Fibroblast of lung (primary cell): ENCODE measurements at regions not wholly inside any gene's neighbourhood (a gene's known extent, or its start where the extent isn't known, plus 50 kb on each side); places are given as distances from the start of the nearest gene placed in this dataset.

Experiments used
- DNase-seq, 2 donors: peaks; one replicate each; pipeline versions ENCODE4 v3.0.0 to v3.0.0-alpha.2; 2010; ENCODE audit warnings: low read depth in 2 of 2
- H2AFZ ChIP-seq: 2 replicates; pipeline ENCODE4 v1.5.1; 2012; ENCODE audit warnings: low read length, control low read depth, inconsistent platforms
- H3K27ac ChIP-seq: 2 replicates; pipeline ENCODE4 v1.5.1; 2011; ENCODE audit warnings: low read length, control low read depth; ENCODE audit not compliant: insufficient read depth
- H3K27me3 ChIP-seq: 2 replicates; pipeline ENCODE4 v1.5.1; 2011; ENCODE audit warnings: mild to moderate bottlenecking, low read length; ENCODE audit not compliant: control insufficient read depth, insufficient read depth
- H3K36me3 ChIP-seq: 2 replicates; pipeline ENCODE4 v1.5.1; 2011; ENCODE audit warnings: low read length; ENCODE audit not compliant: control insufficient read depth, insufficient read depth
- H3K4me1 ChIP-seq: 2 replicates; pipeline ENCODE4 v1.5.1; 2011; ENCODE audit warnings: low read length; ENCODE audit not compliant: control insufficient read depth, insufficient read depth; ENCODE audit errors: extremely low read depth
- H3K4me2 ChIP-seq: 2 replicates; pipeline ENCODE4 v1.5.1; 2011; ENCODE audit warnings: low read length, control low read depth; ENCODE audit not compliant: insufficient read depth; ENCODE audit errors: extremely low read depth
- H3K4me3 ChIP-seq, 4 experiments: fragments of 200-600 bp in 1 of 4; sonication (generic) in 1 of 4; replicated peaks in 1 of 4; 2 replicates each; pipeline ENCODE4 v1.5.1; 2011 to 2016; ENCODE audit warnings: low read length in 4 of 4, low read depth in 3 of 4, mild to moderate bottlenecking in 3 of 4, control low read depth in 2 of 4, inconsistent platforms in 1 of 4, mixed read lengths in 1 of 4; ENCODE audit not compliant: insufficient read depth in 1 of 4; ENCODE audit errors: control extremely low read depth in 1 of 4
- H3K79me2 ChIP-seq: 2 replicates; pipeline ENCODE4 v1.5.1; 2012; ENCODE audit warnings: mild to moderate bottlenecking, low read length, inconsistent platforms; ENCODE audit not compliant: control insufficient read depth, insufficient read depth
- H3K9ac ChIP-seq: 2 replicates; pipeline ENCODE4 v1.5.1; 2011; ENCODE audit warnings: mild to moderate bottlenecking, low read length, control low read depth; ENCODE audit not compliant: insufficient read depth
- H3K9me3 ChIP-seq: 2 replicates; pipeline ENCODE4 v1.5.1; 2012; ENCODE audit warnings: low read depth, low read length; ENCODE audit not compliant: control insufficient read depth, insufficient read depth
- H4K20me1 ChIP-seq: 2 replicates; pipeline ENCODE4 v1.5.1; 2011; ENCODE audit warnings: low read length; ENCODE audit not compliant: control insufficient read depth, insufficient read depth; ENCODE audit errors: extremely low read depth
- CTCF ChIP-seq, 2 donors: IDR thresholded peaks in 1 of 2; conservative IDR thresholded peaks in 1 of 2; 1 replicate in 1 of 2; 2 replicates in 1 of 2; pipeline ENCODE4 v1.5.1; 2011 to 2012; ENCODE audit warnings: low read length in 2 of 2, control low read depth in 1 of 2, inconsistent platforms in 1 of 2, low read depth in 1 of 2, mild to moderate bottlenecking in 1 of 2
- EZH2 ChIP-seq: IDR thresholded peaks from 2 replicates; pipeline ENCODE4 v1.5.1; 2012; ENCODE audit warnings: low read length, control low read depth, mild to moderate bottlenecking; ENCODE audit errors: missing control alignments

GRCh38 chr1:93744299-93744988 is 62.8 kb upstream of the BCAR3 start:
- no peak overlapping the region for H3K27ac ChIP-seq
- DNase-seq = no peak
- no peak overlapping the region for H3K4me3 ChIP-seq
- H3K4me2 ChIP-seq = no peak overlapping the region
- H4K20me1 ChIP-seq = no peaks in the 10 kb centered on the region
- H2AFZ ChIP-seq = no peak overlapping the region
- no peaks in the 10 kb centered on the region for H3K79me2 ChIP-seq
- peaks cover 6% of the 10 kb centered on the region for H3K4me1 ChIP-seq
- H3K9me3 ChIP-seq = no peaks in the 10 kb centered on the region
- no peak overlapping the region for H3K9ac ChIP-seq
- no peaks in the 10 kb centered on the region for H3K36me3 ChIP-seq
- TF ChIP-seq CTCF (conservative IDR thresholded peaks at IDR 0.05 in 1 of 2, IDR thresholded peaks at IDR 0.05 in 1 of 2; ENCODE audit: low read depth in 1 of 2, low read length in 2 of 2) (no peak), EZH2 (no peak)
- no peaks in the 10 kb centered on the region for H3K27me3 ChIP-seq

- no peaks in the 10 kb centered on the region for H4K20me1 ChIP-seq
- TF ChIP-seq CTCF (conservative IDR thresholded peaks at IDR 0.05 in 1 of 2, IDR thresholded peaks at IDR 0.05 in 1 of 2; ENCODE audit: low read depth in 1 of 2, low read length in 2 of 2) = no peak
- no peak for TF ChIP-seq EZH2
- no peak overlapping the region for H2AFZ ChIP-seq
- H3K27ac ChIP-seq = no peak overlapping the region
- no peaks in the 10 kb centered on the region for H3K27me3 ChIP-seq
- H3K36me3 ChIP-seq = no peaks in the 10 kb centered on the region
- DNase-seq = no peak
- H3K4me3 ChIP-seq = no peak overlapping the region
- H3K4me1 ChIP-seq = peaks cover 13% of the 10 kb centered on the region
- no peak overlapping the region for H3K4me2 ChIP-seq
- H3K9ac ChIP-seq = no peak overlapping the region
- H3K9me3 ChIP-seq = no peaks in the 10 kb centered on the region
- no peaks in the 10 kb centered on the region for H3K79me2 ChIP-seq
Measured at GRCh38 chr1:93743465-93743864, 61.8 kb upstream of the BCAR3 start.

- Histone ChIP-seq H3K27ac (no peak overlapping the region), H3K27me3 (no peaks in the 10 kb centered on the region), H3K9me3 (no peaks in the 10 kb centered on the region), H3K9ac (no peak overlapping the region), H3K4me3 (no peak overlapping the region), H2AFZ (peak overlapping the region; percentile 58), H3K4me1 (peaks cover 16% of the 10 kb centered on the region), H3K4me2 (no peak overlapping the region), H3K36me3 (no peaks in the 10 kb centered on the region), H4K20me1 (no peaks in the 10 kb centered on the region), H3K79me2 (no peaks in the 10 kb centered on the region)
- DNase-seq = peak in 1 of 2 donors; percentile 41
- TF ChIP-seq CTCF (conservative IDR thresholded peaks at IDR 0.05 in 1 of 2, IDR thresholded peaks at IDR 0.05 in 1 of 2; ENCODE audit: low read depth in 1 of 2, low read length in 2 of 2) (no peak), EZH2 (no peak)
Measured at GRCh38 chr1:93740601-93741031, 59.0 kb upstream of the BCAR3 start.
